HG02840 (cell line): ENCODE measurements at regions not wholly inside any gene's neighbourhood (a gene's known extent, or its start where the extent isn't known, plus 50 kb on each side); places are given as distances from the start of the nearest gene placed in this dataset.

Experiments used
- ATAC-seq: cut with Tn5 transposase; IDR thresholded peaks from one replicate; pipeline ENCODE4 v1.9.1; 2021; ENCODE audit warnings: mild to moderate bottlenecking, moderate library complexity, moderate number of reproducible peaks; ENCODE audit not compliant: unreplicated experiment, low FRiP score

GRCh38 chr11:41849250-41849649, 389.8 kb upstream of the LRRC4C start:
- no peak for ATAC-seq

GRCh38 chr11:41851743-41852142, 392.3 kb upstream of the LRRC4C start:
- no peak for ATAC-seq

GRCh38 chr11:41861838-41862237, 402.4 kb upstream of the LRRC4C start:
- ATAC-seq = no peak

GRCh38 chr11:41866525-41866924, 407.1 kb upstream of the LRRC4C start:
- ATAC-seq = no peak

- no peak for ATAC-seq
Measured at GRCh38 chr11:41868606-41869005, 409.2 kb upstream of the LRRC4C start.

- no peak for ATAC-seq
Measured at GRCh38 chr11:41872426-41872825, 413.0 kb upstream of the LRRC4C start.

- no peak for ATAC-seq
Measured at GRCh38 chr11:41872870-41873269, 413.4 kb upstream of the LRRC4C start.

GRCh38 chr11:41878095-41878494, 418.6 kb upstream of the LRRC4C start:
- ATAC-seq = no peak

- no peak for ATAC-seq
Measured at GRCh38 chr11:41879214-41879613, 419.8 kb upstream of the LRRC4C start.

GRCh38 chr11:41895081-41895480, 435.6 kb upstream of the LRRC4C start:
- ATAC-seq = no peak

GRCh38 chr11:41897991-41898390, 438.5 kb upstream of the LRRC4C start:
- ATAC-seq = no peak

GRCh38 chr11:41917900-41918299, 458.4 kb upstream of the LRRC4C start:
- ATAC-seq = no peak

- no peak for ATAC-seq
Measured at GRCh38 chr11:41920374-41920773, 460.9 kb upstream of the LRRC4C start.

GRCh38 chr11:41921746-41922390, 462.4 kb upstream of the LRRC4C start:
- no peak for ATAC-seq

GRCh38 chr11:41926339-41926738, 466.9 kb upstream of the LRRC4C start:
- ATAC-seq = no peak

- ATAC-seq = no peak
Measured at GRCh38 chr11:41935241-41935640, 475.8 kb upstream of the LRRC4C start.

GRCh38 chr11:41935795-41936194, 476.3 kb upstream of the LRRC4C start:
- ATAC-seq = no peak

- ATAC-seq = no peak
Measured at GRCh38 chr11:41943656-41944055, 484.2 kb upstream of the LRRC4C start.

- ATAC-seq = no peak
Measured at GRCh38 chr11:41947392-41947791, 487.9 kb upstream of the LRRC4C start.

GRCh38 chr11:41950470-41951143, 491.2 kb upstream of the LRRC4C start:
- no peak for ATAC-seq

GRCh38 chr11:41954034-41954433, 494.6 kb upstream of the LRRC4C start:
- ATAC-seq = no peak

GRCh38 chr11:41955066-41955465, 495.6 kb upstream of the LRRC4C start:
- ATAC-seq = no peak
